Gastrocnemius medialis (tissue), 4 donors: ENCODE measurements at regions not wholly inside any gene's neighbourhood (a gene's known extent, or its start where the extent isn't known, plus 50 kb on each side); places are given as distances from the start of the nearest gene placed in this dataset.

Experiments
- POLR2A ChIP-seq, 2 donors: fragments of 450-650 bp; IDR thresholded peaks; one replicate each; pipeline ENCODE4 v1.6.1; 2017; ENCODE audit warnings: antibody characterized with exemption in 2 of 2, mild to moderate bottlenecking in 2 of 2, moderate library complexity in 2 of 2
- TF ChIP-seq, protein P1 (sequence below), 5 experiments: fragments of 450-650 bp in 3 of 5; fragments of 200-600 bp in 2 of 5; sonication (generic) in 2 of 5; IDR thresholded peaks in 4 of 5; conservative IDR thresholded peaks in 1 of 5; 1 replicate in 4 of 5; 2 replicates in 1 of 5; pipeline ENCODE4 v1.5.1; 2016 to 2019; ENCODE audit warnings: antibody characterized with exemption in 5 of 5, mild to moderate bottlenecking in 3 of 5, moderate library complexity in 3 of 5

DNA sequence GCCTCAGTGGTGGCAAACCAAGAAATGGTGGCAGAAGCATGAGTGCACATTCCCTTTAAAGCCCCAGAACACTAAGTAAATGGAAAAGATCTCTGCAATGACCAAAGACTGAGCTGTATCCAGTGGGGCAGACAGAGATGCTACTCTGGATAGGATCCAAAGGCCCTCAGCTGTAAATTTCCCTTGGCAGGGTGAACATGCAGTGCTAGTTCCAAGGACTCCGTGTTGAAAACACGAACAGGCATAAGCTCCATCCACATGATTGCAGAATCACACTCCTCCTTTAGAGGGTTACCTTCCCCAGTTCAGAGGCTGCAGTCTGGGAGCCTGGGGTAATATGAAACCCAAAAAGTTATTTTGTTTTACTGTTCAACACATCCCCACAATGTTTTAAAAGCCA, 98.6 kb upstream of the KLF7 start:
- TF ChIP-seq, protein P1, sequence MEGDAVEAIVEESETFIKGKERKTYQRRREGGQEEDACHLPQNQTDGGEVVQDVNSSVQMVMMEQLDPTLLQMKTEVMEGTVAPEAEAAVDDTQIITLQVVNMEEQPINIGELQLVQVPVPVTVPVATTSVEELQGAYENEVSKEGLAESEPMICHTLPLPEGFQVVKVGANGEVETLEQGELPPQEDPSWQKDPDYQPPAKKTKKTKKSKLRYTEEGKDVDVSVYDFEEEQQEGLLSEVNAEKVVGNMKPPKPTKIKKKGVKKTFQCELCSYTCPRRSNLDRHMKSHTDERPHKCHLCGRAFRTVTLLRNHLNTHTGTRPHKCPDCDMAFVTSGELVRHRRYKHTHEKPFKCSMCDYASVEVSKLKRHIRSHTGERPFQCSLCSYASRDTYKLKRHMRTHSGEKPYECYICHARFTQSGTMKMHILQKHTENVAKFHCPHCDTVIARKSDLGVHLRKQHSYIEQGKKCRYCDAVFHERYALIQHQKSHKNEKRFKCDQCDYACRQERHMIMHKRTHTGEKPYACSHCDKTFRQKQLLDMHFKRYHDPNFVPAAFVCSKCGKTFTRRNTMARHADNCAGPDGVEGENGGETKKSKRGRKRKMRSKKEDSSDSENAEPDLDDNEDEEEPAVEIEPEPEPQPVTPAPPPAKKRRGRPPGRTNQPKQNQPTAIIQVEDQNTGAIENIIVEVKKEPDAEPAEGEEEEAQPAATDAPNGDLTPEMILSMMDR (IDR thresholded peaks at IDR 0.05 in 4 of 5, conservative IDR thresholded peaks at IDR 0.05 in 1 of 5): no peak
- TF ChIP-seq POLR2A (IDR thresholded peaks at IDR 0.05): no peak
